ENCODE measurements at regions not wholly inside any gene's neighbourhood (a gene's known extent, or its start where the extent isn't known, plus 50 kb on each side); places are given as distances from the start of the nearest gene placed in this dataset.

DNA sequence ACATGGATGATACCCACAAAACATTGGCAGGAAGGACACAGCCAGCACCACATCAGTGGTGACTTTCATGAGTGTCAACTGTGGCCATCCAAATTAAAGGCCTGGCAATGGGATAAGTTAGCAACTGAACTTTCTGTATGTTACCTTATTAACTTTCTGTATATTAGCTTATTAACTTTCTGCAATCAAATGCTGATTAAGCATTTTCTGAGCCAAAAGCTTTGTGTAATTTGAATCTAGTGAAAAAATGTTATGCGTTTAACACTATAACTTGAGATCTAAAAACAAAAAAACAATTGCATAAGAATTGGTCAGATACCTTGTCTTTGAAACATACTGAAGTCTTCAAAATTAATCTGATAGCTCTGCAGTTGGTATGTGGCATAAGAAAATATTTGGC, 159.3 kb downstream of the ZNF33B start:
- Histone ChIP-seq H2AFZ (replicated peaks; ENCODE audit: low read length, poor library complexity) (no peak overlapping the region), H3K18ac (ENCODE audit: low read depth, low read length) (no peak overlapping the region), H3K14ac (replicated peaks; ENCODE audit: low read depth, low read length) (no peak overlapping the region), H3K79me1 (ENCODE audit: low read depth in 1 of 2, low read length in 2 of 2) (no peaks in the 10 kb centered on the region), H3K23ac (ENCODE audit: low read depth, low read length) (no peak overlapping the region), H2AK5ac (ENCODE audit: low read depth, low read length) (no peak overlapping the region), H4K20me1 (ENCODE audit: insufficient read depth, low read length) (no peaks in the 10 kb centered on the region), H3K9me1 (ENCODE audit: insufficient read depth, low read length) (no peaks in the 10 kb centered on the region), H3K4me1 (ENCODE audit: control insufficient read depth, insufficient read depth, low read length) (no peaks in the 10 kb centered on the region), H4K91ac (ENCODE audit: insufficient read depth, low read depth, low read length) (no peak overlapping the region), H2BK20ac (ENCODE audit: low read depth, low read length) (no peak overlapping the region), H3K27me3 (ENCODE audit: control insufficient read depth, insufficient read depth, low read length) (no peaks in the 10 kb centered on the region), H3K56ac (ENCODE audit: extremely low read depth, insufficient read depth, low read length) (no peak overlapping the region), H4K5ac (ENCODE audit: low read depth, low read length) (no peak overlapping the region), H3K36me3 (ENCODE audit: control insufficient read depth, insufficient read depth, low read length) (no peaks in the 10 kb centered on the region), H2BK5ac (ENCODE audit: low read depth, low read length, poor library complexity, severe bottlenecking) (no peak overlapping the region), H3K27ac (ENCODE audit: insufficient read depth, low read length) (no peak overlapping the region), H2BK15ac (ENCODE audit: low read depth, low read length) (no peak overlapping the region), H3K4ac (ENCODE audit: low read depth, low read length) (no peak overlapping the region), H3K4me3 (ENCODE audit: insufficient read depth, low read depth, low read length) (no peak overlapping the region), H2AK9ac (replicated peaks; ENCODE audit: low read depth, low read length, poor library complexity) (no peak overlapping the region), H2BK120ac (ENCODE audit: low read depth, low read length) (no peak overlapping the region), H3K9ac (ENCODE audit: low read depth, low read length) (no peak overlapping the region), H3K9me3 (ENCODE audit: control insufficient read depth, insufficient read depth, low read length) (peaks cover 5% of the 10 kb centered on the region), H3K4me2 (ENCODE audit: low read depth, low read length) (no peak overlapping the region), H4K8ac (ENCODE audit: low read depth in 2 of 2, low read length in 2 of 2) (no peak overlapping the region)
- DNase-seq (no peak), ATAC-seq (ENCODE audit: low read depth) (no peak)
- no peak for TF ChIP-seq POLR2A (IDR thresholded peaks at IDR 0.05; ENCODE audit: low read depth, low read length)
- peak; percentile 91 for TF ChIP-seq MAFK (IDR thresholded peaks at IDR 0.05; ENCODE audit: low read depth, low read length)
- TF ChIP-seq MAZ (IDR thresholded peaks at IDR 0.05; ENCODE audit: borderline replicate concordance, low read depth, low read length), result no peak
- no CpG with 5 or more reads among the region's 1 CpG for WGBS, 2 experiments (ENCODE audit: extremely low coverage in 2 of 2, insufficient read length in 1 of 2)
- CTCF ChIA-PET, result no interaction called here
- no TSS peak for BruUV-seq (replicated peaks)
- in situ Hi-C loops (cut with MboI; ENCODE audit: low sequenced_read_pairs), result no loop called here
- dilution Hi-C loops (cut with HindIII; ENCODE audit: low sequenced_read_pairs, unreplicated experiment), result no loop called here
- POLR2A ChIA-PET (ENCODE audit: unreplicated experiment), result no interaction called here
- intact Hi-C loops (cut with micrococcal nuclease), result no loop called here
